ENCODE measurements at regions not wholly inside any gene's neighbourhood (a gene's known extent, or its start where the extent isn't known, plus 50 kb on each side); places are given as distances from the start of the nearest gene placed in this dataset.

DNA sequence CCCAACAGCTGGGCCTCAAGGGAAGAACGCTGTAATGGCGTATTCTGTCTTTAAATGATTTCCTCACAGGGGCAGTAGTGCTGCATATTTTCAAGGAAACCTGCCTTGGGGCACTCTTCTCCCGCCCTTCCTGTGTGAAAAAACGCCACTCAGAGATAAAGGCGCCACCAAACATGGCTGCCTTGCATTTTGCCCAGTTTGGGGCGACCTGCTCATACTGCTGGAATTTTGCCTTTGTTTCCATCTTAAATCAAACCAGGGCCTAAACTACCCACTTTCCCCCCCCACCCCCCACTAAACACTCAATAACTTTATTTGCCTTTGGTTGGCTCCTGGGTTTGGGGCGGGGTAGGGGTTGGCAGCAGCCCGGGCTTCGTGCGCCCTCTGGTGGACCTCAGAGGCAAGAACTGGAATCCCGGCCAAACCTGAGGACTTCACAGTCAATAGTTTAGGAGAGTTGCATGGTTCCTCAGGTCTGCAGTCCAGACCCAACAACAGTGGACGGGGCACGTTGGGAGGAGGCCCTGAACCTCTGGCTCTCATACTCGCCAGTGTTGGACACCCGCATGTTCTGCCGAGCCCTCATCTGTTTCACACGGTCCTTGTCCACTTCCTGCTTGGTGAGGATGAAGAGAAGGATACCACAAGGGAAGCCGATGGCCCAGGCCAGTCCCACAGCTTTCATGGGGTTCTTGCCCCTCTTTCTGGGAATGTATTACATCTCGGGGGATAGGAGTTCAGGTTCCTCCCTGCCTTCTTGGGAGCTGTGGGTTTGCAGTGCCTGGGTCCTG is 220.1 kb upstream of the STK26 start:
- TF ChIP-seq RAD21 (CRISPR knock-in tag; IDR thresholded peaks at IDR 0.05) (no peak), SIN3A (IDR thresholded peaks at IDR 0.05; ENCODE audit: borderline replicate concordance, low read depth, low read length) (no peak), PHF20 (CRISPR knock-in tag; IDR thresholded peaks at IDR 0.05) (no peak)

All from HepG2 (cell line).